GM23338 (cell line): ENCODE measurements at regions not wholly inside any gene's neighbourhood (a gene's known extent, or its start where the extent isn't known, plus 50 kb on each side); places are given as distances from the start of the nearest gene placed in this dataset.

ENCODE experiments used
- ATAC-seq: fragments of 200-7000 bp; cut with Tn5 transposase; 3 replicates; pipeline ENCODE4 v1.9.1; 2020
- DNase-seq: peaks from one replicate; pipeline ENCODE4 v3.0.0-alpha.2; 2015; ENCODE audit warnings: low spot score
- H2AFZ ChIP-seq: fragments of 200-600 bp; sonication (generic); 2 replicates; pipeline ENCODE4 v1.8.0; 2016; ENCODE audit warnings: antibody characterized with exemption, mild to moderate bottlenecking, moderate library complexity
- H3F3A ChIP-seq: fragments of 200-600 bp; sonication (generic); replicated peaks from 2 replicates; pipeline ENCODE4 v1.8.0; 2017; ENCODE audit warnings: antibody characterized with exemption, mixed run types, low read depth
- H3K27ac ChIP-seq: fragments of 200-600 bp; sonication (generic); 2 replicates; pipeline ENCODE4 v1.6.1; 2016; ENCODE audit warnings: low read depth
- H3K27me3 ChIP-seq: fragments of 200-600 bp; sonication (generic); 2 replicates; pipeline ENCODE4 v1.8.0; 2016; ENCODE audit warnings: mild to moderate bottlenecking, mixed run types, moderate library complexity; ENCODE audit not compliant: insufficient read depth
- H3K36me3 ChIP-seq: fragments of 200-600 bp; sonication (generic); 2 replicates; pipeline ENCODE4 v1.8.0; 2016; ENCODE audit warnings: mild to moderate bottlenecking; ENCODE audit not compliant: insufficient read depth
- H3K4me1 ChIP-seq: fragments of 200-600 bp; sonication (generic); 2 replicates; pipeline ENCODE4 v1.8.0; 2016; ENCODE audit warnings: mild to moderate bottlenecking, moderate library complexity; ENCODE audit not compliant: insufficient read depth
- H3K4me2 ChIP-seq: fragments of 200-600 bp; sonication (generic); 2 replicates; pipeline ENCODE4 v1.7.1; 2017; ENCODE audit warnings: mixed run types
- H3K4me3 ChIP-seq: fragments of 200-600 bp; sonication (generic); 2 replicates; pipeline ENCODE4 v1.6.1; 2016; ENCODE audit warnings: mixed run types
- H3K79me2 ChIP-seq: fragments of 200-600 bp; sonication (generic); replicated peaks from 2 replicates; pipeline ENCODE4 v1.8.0; 2017; ENCODE audit warnings: mild to moderate bottlenecking; ENCODE audit not compliant: insufficient read depth
- H3K9me2 ChIP-seq: fragments of 200-600 bp; sonication (generic); 2 replicates; pipeline ENCODE4 v1.8.0; 2017; ENCODE audit not compliant: insufficient read depth
- H4K20me1 ChIP-seq: fragments of 200-600 bp; sonication (generic); replicated peaks from 2 replicates; pipeline ENCODE4 v1.8.0; 2017; ENCODE audit warnings: mild to moderate bottlenecking; ENCODE audit not compliant: insufficient read depth
- H3K27ac Mint-ChIP-seq: 2 replicates; pipeline ENCODE4 v1.8.0; 2020; ENCODE audit warnings: inconsistent platforms, mild to moderate bottlenecking, moderate library complexity, mixed read lengths
- H3K27me3 Mint-ChIP-seq: 3 replicates; pipeline ENCODE4 v1.8.0; 2022; ENCODE audit warnings: low read depth, mild to moderate bottlenecking, moderate library complexity, mixed read lengths, inconsistent platforms; ENCODE audit not compliant: insufficient read depth, poor library complexity
- H3K36me3 Mint-ChIP-seq: 3 replicates; pipeline ENCODE4 v1.8.0; 2021; ENCODE audit warnings: low read depth, mild to moderate bottlenecking, inconsistent platforms, moderate library complexity, mixed read lengths
- H3K4me1 Mint-ChIP-seq: 3 replicates; pipeline ENCODE4 v1.8.0; 2020; ENCODE audit warnings: mild to moderate bottlenecking, inconsistent platforms, mixed read lengths
- H3K4me3 Mint-ChIP-seq: 3 replicates; pipeline ENCODE4 v1.8.0; 2021; ENCODE audit warnings: moderate library complexity, mild to moderate bottlenecking, inconsistent platforms, mixed read lengths
- H3K9me3 Mint-ChIP-seq: 3 replicates; pipeline ENCODE4 v1.8.0; 2020; ENCODE audit warnings: moderate library complexity, mild to moderate bottlenecking, inconsistent platforms, mixed read lengths
- CREB1 ChIP-seq: fragments of 250-450 bp; sonication (Bioruptor Pico); IDR thresholded peaks from 2 replicates; pipeline ENCODE4 v1.5.0; 2020; ENCODE audit warnings: low read depth, mild to moderate bottlenecking, moderate library complexity
- EZH2phosphoT487 ChIP-seq: fragments of 200-600 bp; sonication (generic); IDR thresholded peaks from one replicate; pipeline ENCODE4 v1.8.1; 2018; ENCODE audit warnings: antibody characterized with exemption; ENCODE audit not compliant: unreplicated experiment
- NANOG ChIP-seq: IDR thresholded peaks from 2 replicates; pipeline ENCODE4 v1.6.1; 2016; ENCODE audit warnings: antibody characterized with exemption, borderline replicate concordance
- REST ChIP-seq: IDR thresholded peaks from one replicate; pipeline ENCODE4 v1.6.1; 2018; ENCODE audit warnings: antibody characterized with exemption; ENCODE audit not compliant: unreplicated experiment
- STAT1 ChIP-seq: IDR thresholded peaks from one replicate; pipeline ENCODE4 v1.6.1; 2016; ENCODE audit warnings: antibody characterized with exemption; ENCODE audit not compliant: unreplicated experiment
- ZNF114 ChIP-seq: fragments of 250-450 bp; sonication (Bioruptor Pico); IDR thresholded peaks from 2 replicates; pipeline ENCODE4 v1.5.0; 2020; ENCODE audit warnings: mild to moderate bottlenecking, moderate library complexity
- ZNF331 ChIP-seq: fragments of 250-450 bp; sonication (Bioruptor Pico); IDR thresholded peaks from 2 replicates; pipeline ENCODE4 v1.5.0; 2020; ENCODE audit warnings: low read depth, mild to moderate bottlenecking, moderate library complexity
- TF ChIP-seq, protein P1 (sequence below), 2 experiments: fragments of 200-600 bp in 1 of 2; sonication (generic) in 1 of 2; conservative IDR thresholded peaks; 2 replicates each; pipeline versions ENCODE4 v1.5.1 to v1.6.1; 2016 to 2017; ENCODE audit warnings: antibody characterized with exemption in 2 of 2, low read depth in 2 of 2, mild to moderate bottlenecking in 2 of 2, moderate library complexity in 1 of 2
- TF ChIP-seq, protein P2 (sequence below): fragments of 250-450 bp; sonication (Bioruptor Pico); IDR thresholded peaks from 2 replicates; pipeline ENCODE4 v1.5.0; 2020; ENCODE audit warnings: mild to moderate bottlenecking, moderate library complexity

- no peak for TF ChIP-seq ZNF114 (CRISPR knock-in tag)
- no peak for TF ChIP-seq ZNF331 (CRISPR knock-in tag)
- no peak for TF ChIP-seq CREB1 (CRISPR knock-in tag)
- TF ChIP-seq STAT1, result no peak
- no peak for TF ChIP-seq EZH2phosphoT487
- TF ChIP-seq REST, result no peak
- no peaks in the 10 kb centered on the region for H3F3A ChIP-seq
- peak overlapping the region; percentile 47; the same call in 1 of the 2 replicates for H2AFZ ChIP-seq
- H3K27me3 ChIP-seq, result no peaks in the 10 kb centered on the region
- H3K4me1 ChIP-seq, result no peaks in the 10 kb centered on the region
- ATAC-seq (no peak), DNase-seq (no peak)
- peaks cover 8% of the 10 kb centered on the region; the same call in 1 of the 2 replicates for H3K9me2 ChIP-seq
- Mint-ChIP-seq H3K9me3 (peaks cover 55% of the 10 kb centered on the region), H3K27ac (no peak overlapping the region), H3K36me3 (peaks cover 20% of the 10 kb centered on the region), H3K4me1 (no peaks in the 10 kb centered on the region), H3K4me3 (no peak overlapping the region), H3K27me3 (peaks cover 4% of the 10 kb centered on the region)
- no peak overlapping the region for H3K4me2 ChIP-seq
- H3K4me3 ChIP-seq, result no peak overlapping the region
- no peaks in the 10 kb centered on the region for H4K20me1 ChIP-seq
- H3K79me2 ChIP-seq, result no peaks in the 10 kb centered on the region
- no peaks in the 10 kb centered on the region; the same call in 1 of the 2 replicates for H3K36me3 ChIP-seq
- no peak overlapping the region for H3K27ac ChIP-seq
Observed at GRCh38 chr9:86821006-86821845, 126.1 kb downstream of the GAS1 start.

- Histone ChIP-seq H3K4me1 (no peaks in the 10 kb centered on the region), H2AFZ (no peak overlapping the region), H3K27ac (no peak overlapping the region), H3F3A (no peaks in the 10 kb centered on the region), H3K4me3 (no peak overlapping the region), H3K27me3 (no peaks in the 10 kb centered on the region), H3K79me2 (no peaks in the 10 kb centered on the region), H3K4me2 (no peak overlapping the region), H4K20me1 (no peaks in the 10 kb centered on the region), H3K36me3 (no peaks in the 10 kb centered on the region; the same call in 1 of the 2 replicates), H3K9me2 (peaks cover 8% of the 10 kb centered on the region; the same call in 1 of the 2 replicates)
- Mint-ChIP-seq H3K27ac (no peak overlapping the region), H3K36me3 (peaks cover 20% of the 10 kb centered on the region), H3K4me3 (no peak overlapping the region), H3K4me1 (no peaks in the 10 kb centered on the region), H3K27me3 (peaks cover 4% of the 10 kb centered on the region), H3K9me3 (peaks cover 47% of the 10 kb centered on the region)
- DNase-seq, result no peak
- ATAC-seq, result no peak
- TF ChIP-seq, protein P1, sequence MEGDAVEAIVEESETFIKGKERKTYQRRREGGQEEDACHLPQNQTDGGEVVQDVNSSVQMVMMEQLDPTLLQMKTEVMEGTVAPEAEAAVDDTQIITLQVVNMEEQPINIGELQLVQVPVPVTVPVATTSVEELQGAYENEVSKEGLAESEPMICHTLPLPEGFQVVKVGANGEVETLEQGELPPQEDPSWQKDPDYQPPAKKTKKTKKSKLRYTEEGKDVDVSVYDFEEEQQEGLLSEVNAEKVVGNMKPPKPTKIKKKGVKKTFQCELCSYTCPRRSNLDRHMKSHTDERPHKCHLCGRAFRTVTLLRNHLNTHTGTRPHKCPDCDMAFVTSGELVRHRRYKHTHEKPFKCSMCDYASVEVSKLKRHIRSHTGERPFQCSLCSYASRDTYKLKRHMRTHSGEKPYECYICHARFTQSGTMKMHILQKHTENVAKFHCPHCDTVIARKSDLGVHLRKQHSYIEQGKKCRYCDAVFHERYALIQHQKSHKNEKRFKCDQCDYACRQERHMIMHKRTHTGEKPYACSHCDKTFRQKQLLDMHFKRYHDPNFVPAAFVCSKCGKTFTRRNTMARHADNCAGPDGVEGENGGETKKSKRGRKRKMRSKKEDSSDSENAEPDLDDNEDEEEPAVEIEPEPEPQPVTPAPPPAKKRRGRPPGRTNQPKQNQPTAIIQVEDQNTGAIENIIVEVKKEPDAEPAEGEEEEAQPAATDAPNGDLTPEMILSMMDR (conservative IDR thresholded peaks at IDR 0.05; ENCODE audit: low read depth in 2 of 2), result no peak
- TF ChIP-seq, protein P2, sequence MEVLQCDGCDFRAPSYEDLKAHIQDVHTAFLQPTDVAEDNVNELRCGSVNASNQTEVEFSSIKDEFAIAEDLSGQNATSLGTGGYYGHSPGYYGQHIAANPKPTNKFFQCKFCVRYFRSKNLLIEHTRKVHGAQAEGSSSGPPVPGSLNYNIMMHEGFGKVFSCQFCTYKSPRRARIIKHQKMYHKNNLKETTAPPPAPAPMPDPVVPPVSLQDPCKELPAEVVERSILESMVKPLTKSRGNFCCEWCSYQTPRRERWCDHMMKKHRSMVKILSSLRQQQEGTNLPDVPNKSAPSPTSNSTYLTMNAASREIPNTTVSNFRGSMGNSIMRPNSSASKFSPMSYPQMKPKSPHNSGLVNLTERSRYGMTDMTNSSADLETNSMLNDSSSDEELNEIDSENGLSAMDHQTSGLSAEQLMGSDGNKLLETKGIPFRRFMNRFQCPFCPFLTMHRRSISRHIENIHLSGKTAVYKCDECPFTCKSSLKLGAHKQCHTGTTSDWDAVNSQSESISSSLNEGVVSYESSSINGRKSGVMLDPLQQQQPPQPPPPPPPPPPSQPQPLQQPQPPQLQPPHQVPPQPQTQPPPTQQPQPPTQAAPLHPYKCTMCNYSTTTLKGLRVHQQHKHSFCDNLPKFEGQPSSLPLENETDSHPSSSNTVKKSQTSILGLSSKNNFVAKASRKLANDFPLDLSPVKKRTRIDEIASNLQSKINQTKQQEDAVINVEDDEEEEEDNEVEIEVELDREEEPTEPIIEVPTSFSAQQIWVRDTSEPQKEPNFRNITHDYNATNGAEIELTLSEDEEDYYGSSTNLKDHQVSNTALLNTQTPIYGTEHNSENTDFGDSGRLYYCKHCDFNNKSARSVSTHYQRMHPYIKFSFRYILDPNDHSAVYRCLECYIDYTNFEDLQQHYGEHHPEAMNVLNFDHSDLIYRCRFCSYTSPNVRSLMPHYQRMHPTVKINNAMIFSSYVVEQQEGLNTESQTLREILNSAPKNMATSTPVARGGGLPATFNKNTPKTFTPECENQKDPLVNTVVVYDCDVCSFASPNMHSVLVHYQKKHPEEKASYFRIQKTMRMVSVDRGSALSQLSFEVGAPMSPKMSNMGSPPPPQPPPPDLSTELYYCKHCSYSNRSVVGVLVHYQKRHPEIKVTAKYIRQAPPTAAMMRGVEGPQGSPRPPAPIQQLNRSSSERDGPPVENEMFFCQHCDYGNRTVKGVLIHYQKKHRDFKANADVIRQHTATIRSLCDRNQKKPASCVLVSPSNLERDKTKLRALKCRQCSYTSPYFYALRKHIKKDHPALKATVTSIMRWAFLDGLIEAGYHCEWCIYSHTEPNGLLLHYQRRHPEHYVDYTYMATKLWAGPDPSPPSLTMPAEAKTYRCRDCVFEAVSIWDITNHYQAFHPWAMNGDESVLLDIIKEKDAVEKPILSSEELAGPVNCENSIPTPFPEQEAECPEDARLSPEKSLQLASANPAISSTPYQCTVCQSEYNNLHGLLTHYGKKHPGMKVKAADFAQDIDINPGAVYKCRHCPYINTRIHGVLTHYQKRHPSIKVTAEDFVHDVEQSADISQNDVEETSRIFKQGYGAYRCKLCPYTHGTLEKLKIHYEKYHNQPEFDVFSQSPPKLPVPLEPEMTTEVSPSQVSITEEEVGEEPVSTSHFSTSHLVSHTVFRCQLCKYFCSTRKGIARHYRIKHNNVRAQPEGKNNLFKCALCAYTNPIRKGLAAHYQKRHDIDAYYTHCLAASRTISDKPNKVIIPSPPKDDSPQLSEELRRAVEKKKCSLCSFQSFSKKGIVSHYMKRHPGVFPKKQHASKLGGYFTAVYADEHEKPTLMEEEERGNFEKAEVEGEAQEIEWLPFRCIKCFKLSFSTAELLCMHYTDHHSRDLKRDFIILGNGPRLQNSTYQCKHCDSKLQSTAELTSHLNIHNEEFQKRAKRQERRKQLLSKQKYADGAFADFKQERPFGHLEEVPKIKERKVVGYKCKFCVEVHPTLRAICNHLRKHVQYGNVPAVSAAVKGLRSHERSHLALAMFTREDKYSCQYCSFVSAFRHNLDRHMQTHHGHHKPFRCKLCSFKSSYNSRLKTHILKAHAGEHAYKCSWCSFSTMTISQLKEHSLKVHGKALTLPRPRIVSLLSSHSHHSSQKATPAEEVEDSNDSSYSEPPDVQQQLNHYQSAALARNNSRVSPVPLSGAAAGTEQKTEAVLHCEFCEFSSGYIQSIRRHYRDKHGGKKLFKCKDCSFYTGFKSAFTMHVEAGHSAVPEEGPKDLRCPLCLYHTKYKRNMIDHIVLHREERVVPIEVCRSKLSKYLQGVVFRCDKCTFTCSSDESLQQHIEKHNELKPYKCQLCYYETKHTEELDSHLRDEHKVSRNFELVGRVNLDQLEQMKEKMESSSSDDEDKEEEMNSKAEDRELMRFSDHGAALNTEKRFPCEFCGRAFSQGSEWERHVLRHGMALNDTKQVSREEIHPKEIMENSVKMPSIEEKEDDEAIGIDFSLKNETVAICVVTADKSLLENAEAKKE (CRISPR knock-in tag), result no peak
- TF ChIP-seq NANOG (no peak), ZNF114 (CRISPR knock-in tag) (no peak)
Observed at GRCh38 chr9:86819552-86819951, 127.8 kb downstream of the GAS1 start.
